Left lung (tissue), 4 donors: ENCODE measurements at regions not wholly inside any gene's neighbourhood (a gene's known extent, or its start where the extent isn't known, plus 50 kb on each side); places are given as distances from the start of the nearest gene placed in this dataset.

Source experiments
- ATAC-seq: fragments of 200-7000 bp; cut with Tn5 transposase; one replicate; pipeline ENCODE4 v1.9.1; 2020; ENCODE audit warnings: moderate library complexity
- DNase-seq, 4 donors: peaks; one replicate each; pipeline ENCODE4 v3.0.0-alpha.2; 2013 to 2020
- H3K27ac ChIP-seq, 2 donors: fragments of 200-600 bp; sonication (generic) in 1 of 2; one replicate each; pipeline versions ENCODE4 v1.5.0 to v1.8.0; 2020 to 2021
- H3K27me3 ChIP-seq, 2 donors: fragments of 200-600 bp; sonication (generic) in 1 of 2; one replicate each; pipeline versions ENCODE4 v1.5.0 to v1.8.0; 2020 to 2021
- H3K36me3 ChIP-seq, 2 donors: fragments of 200-600 bp; sonication (generic) in 1 of 2; one replicate each; pipeline versions ENCODE4 v1.5.0 to v1.8.0; 2020 to 2021
- H3K4me1 ChIP-seq, 2 donors: fragments of 200-600 bp; one replicate each; pipeline ENCODE4 v1.8.0; 2021
- H3K4me3 ChIP-seq, 2 donors: fragments of 200-600 bp; sonication (generic) in 1 of 2; one replicate each; pipeline versions ENCODE4 v1.5.0 to v1.8.0; 2020 to 2021; ENCODE audit warnings: mild to moderate bottlenecking in 1 of 2
- H3K9me3 ChIP-seq, 2 donors: fragments of 200-600 bp; sonication (generic) in 1 of 2; one replicate each; pipeline versions ENCODE4 v1.5.0 to v1.8.0; 2020 to 2021
- intact Hi-C, 2 donors: fragments of 100-400 bp; cut with DNase I; formaldehyde crosslinking; loops; one replicate each; pipeline versions ENCODE4 v1.11.2 to v1.14.2; 2022
- TF ChIP-seq, protein P1 (sequence below), 2 donors: fragments of 200-600 bp; sonication (generic) in 1 of 2; IDR thresholded peaks; one replicate each; pipeline versions ENCODE4 v1.5.0 to v1.8.0; 2021; ENCODE audit warnings: antibody characterized with exemption in 2 of 2
- donor health status: DM: no; HTN: yes; CAD: no.
- donor health status: DM: no; HTN: no; CAD: no.

GRCh38 chr6:130282234-130282995 lies 59.7 kb upstream of the SAMD3 start:
- no peak overlapping the region for H3K4me3 ChIP-seq
- no peaks in the 10 kb centered on the region for H3K4me1 ChIP-seq
- peak in 1 of 4 donors; percentile 28 for DNase-seq
- H3K27ac ChIP-seq, result no peak overlapping the region
- H3K9me3 ChIP-seq, result peaks cover 0 to 5% of the 10 kb centered on the region in 2 donors
- H3K27me3 ChIP-seq, result no peaks in the 10 kb centered on the region
- TF ChIP-seq, protein P1, sequence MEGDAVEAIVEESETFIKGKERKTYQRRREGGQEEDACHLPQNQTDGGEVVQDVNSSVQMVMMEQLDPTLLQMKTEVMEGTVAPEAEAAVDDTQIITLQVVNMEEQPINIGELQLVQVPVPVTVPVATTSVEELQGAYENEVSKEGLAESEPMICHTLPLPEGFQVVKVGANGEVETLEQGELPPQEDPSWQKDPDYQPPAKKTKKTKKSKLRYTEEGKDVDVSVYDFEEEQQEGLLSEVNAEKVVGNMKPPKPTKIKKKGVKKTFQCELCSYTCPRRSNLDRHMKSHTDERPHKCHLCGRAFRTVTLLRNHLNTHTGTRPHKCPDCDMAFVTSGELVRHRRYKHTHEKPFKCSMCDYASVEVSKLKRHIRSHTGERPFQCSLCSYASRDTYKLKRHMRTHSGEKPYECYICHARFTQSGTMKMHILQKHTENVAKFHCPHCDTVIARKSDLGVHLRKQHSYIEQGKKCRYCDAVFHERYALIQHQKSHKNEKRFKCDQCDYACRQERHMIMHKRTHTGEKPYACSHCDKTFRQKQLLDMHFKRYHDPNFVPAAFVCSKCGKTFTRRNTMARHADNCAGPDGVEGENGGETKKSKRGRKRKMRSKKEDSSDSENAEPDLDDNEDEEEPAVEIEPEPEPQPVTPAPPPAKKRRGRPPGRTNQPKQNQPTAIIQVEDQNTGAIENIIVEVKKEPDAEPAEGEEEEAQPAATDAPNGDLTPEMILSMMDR (IDR thresholded peaks at IDR 0.05), result no peak
- no peak for ATAC-seq
- intact Hi-C loops, result no loop called here
- no peaks in the 10 kb centered on the region for H3K36me3 ChIP-seq

DNA sequence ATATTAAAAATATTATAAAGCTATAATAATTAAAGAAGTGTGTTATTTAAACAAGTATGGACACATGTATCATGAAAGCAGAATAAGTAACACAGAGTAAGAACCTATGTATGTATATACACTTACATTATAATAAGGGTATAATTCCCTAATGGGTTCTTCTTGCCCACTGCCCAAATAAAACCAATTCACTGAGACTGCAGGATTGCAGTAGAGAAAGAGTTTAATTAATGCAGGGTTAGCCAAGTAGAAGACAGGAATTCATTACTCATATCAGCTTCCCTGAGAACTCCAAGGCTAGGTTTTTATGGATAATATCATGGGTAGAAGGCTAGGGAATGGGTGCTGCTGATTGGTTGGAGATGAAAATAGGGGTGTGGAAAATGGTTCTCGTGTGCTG lies 53.8 kb upstream of the SAMD3 start:
- no peaks in the 10 kb centered on the region for H3K36me3 ChIP-seq
- intact Hi-C loops, result no loop called here
- no peak overlapping the region for H3K4me3 ChIP-seq
- TF ChIP-seq, protein P1 (IDR thresholded peaks at IDR 0.05), result no peak
- ATAC-seq (no peak), DNase-seq (no peak)
- peaks cover 0 to 50% of the 10 kb centered on the region in 2 donors for H3K9me3 ChIP-seq
- H3K27me3 ChIP-seq, result no peaks in the 10 kb centered on the region
- no peaks in the 10 kb centered on the region for H3K4me1 ChIP-seq
- H3K27ac ChIP-seq, result no peak overlapping the region

- intact Hi-C loops, result no loop called here
- H3K27ac ChIP-seq, result no peak overlapping the region
- TF ChIP-seq, protein P1 (IDR thresholded peaks at IDR 0.05), result no peak
- no peaks in the 10 kb centered on the region for H3K36me3 ChIP-seq
- H3K4me1 ChIP-seq, result no peaks in the 10 kb centered on the region
- no peak for DNase-seq
- no peak overlapping the region for H3K4me3 ChIP-seq
- H3K27me3 ChIP-seq, result no peaks in the 10 kb centered on the region
- peaks cover 0 to 50% of the 10 kb centered on the region in 2 donors for H3K9me3 ChIP-seq
- no peak for ATAC-seq
Measured at GRCh38 chr6:130274007-130274406, 51.3 kb upstream of the SAMD3 start.
